GM21786 (cell line): ENCODE measurements at regions not wholly inside any gene's neighbourhood (a gene's known extent, or its start where the extent isn't known, plus 50 kb on each side); places are given as distances from the start of the nearest gene placed in this dataset.
"Not testable (repeated sequence)": the region's sequence is repeated elsewhere in the genome, so short reads cannot be mapped to it uniquely, and the experiment has no call there.

Experiments
- ATAC-seq: cut with Tn5 transposase; IDR thresholded peaks from one replicate; pipeline ENCODE4 v1.9.1; 2021; ENCODE audit not compliant: unreplicated experiment

- ATAC-seq: no peak
These were observed 56.1 kb downstream of the GPR85 start for GRCh38 chr7:113030489-113030888.

- no peak for ATAC-seq
These were observed 59.7 kb downstream of the GPR85 start for GRCh38 chr7:113026941-113027340.

- ATAC-seq: not testable (repeated sequence)
These were observed 69.3 kb downstream of the GPR85 start for GRCh38 chr7:113017144-113017857.

GRCh38 chr7:113015034-113015645, 71.5 kb downstream of the GPR85 start:
- no peak for ATAC-seq

GRCh38 chr7:113013761-113014449, 72.7 kb downstream of the GPR85 start:
- ATAC-seq: no peak

GRCh38 chr7:113012862-113013261, 73.8 kb downstream of the GPR85 start:
- ATAC-seq: not testable (repeated sequence)

- no peak for ATAC-seq
These were observed 76.2 kb downstream of the GPR85 start for GRCh38 chr7:113010377-113010776.

GRCh38 chr7:113008755-113009154, 77.9 kb downstream of the GPR85 start:
- ATAC-seq: no peak

GRCh38 chr7:113004726-113005454, 81.7 kb downstream of the GPR85 start:
- ATAC-seq: no peak

GRCh38 chr7:113000316-113001020, 86.2 kb downstream of the GPR85 start:
- ATAC-seq: peak; percentile 81

GRCh38 chr7:112997831-112998230, 88.8 kb downstream of the GPR85 start:
- no peak for ATAC-seq

GRCh38 chr7:112996331-112996871, 90.2 kb downstream of the GPR85 start:
- no peak for ATAC-seq

- ATAC-seq: no peak
These were observed 91.4 kb downstream of the GPR85 start for GRCh38 chr7:112995059-112995824.

GRCh38 chr7:112994656-112995055, 92.0 kb downstream of the GPR85 start:
- ATAC-seq: no peak

- ATAC-seq: no peak
These were observed 96.0 kb downstream of the GPR85 start for GRCh38 chr7:112990624-112991023.

- no peak for ATAC-seq
These were observed 97.1 kb downstream of the GPR85 start for GRCh38 chr7:112989531-112989930.

GRCh38 chr7:112987171-112987570, 99.5 kb downstream of the GPR85 start:
- no peak for ATAC-seq

GRCh38 chr7:112986256-112987031, 100.2 kb downstream of the GPR85 start:
- ATAC-seq: no peak

- ATAC-seq: no peak
These were observed 101.1 kb downstream of the GPR85 start for GRCh38 chr7:112985377-112985987.
